Keratinocyte (primary cell): ENCODE measurements at regions not wholly inside any gene's neighbourhood (a gene's known extent, or its start where the extent isn't known, plus 50 kb on each side); places are given as distances from the start of the nearest gene placed in this dataset.

Source experiments
- DNase-seq: peaks from one replicate; pipeline ENCODE4 v3.0.0-alpha.2; 2011; ENCODE audit warnings: low read depth, missing footprints, low spot score
- FAIRE-seq: peaks from 2 replicates; lab custom pipeline; 2011; peaks lifted over from hg19 to GRCh38; lab: Jason Lieb, UNC
- H2AFZ ChIP-seq: 2 replicates; pipeline ENCODE4 v1.6.0; 2012; ENCODE audit warnings: low read length, control low read depth, inconsistent platforms; ENCODE audit not compliant: control insufficient read depth
- H3K27ac ChIP-seq: 2 replicates; pipeline ENCODE4 v1.5.1; 2011; ENCODE audit warnings: low read length; ENCODE audit not compliant: control insufficient read depth, insufficient read depth
- H3K27me3 ChIP-seq: 3 replicates; pipeline ENCODE4 v1.6.0; 2011; ENCODE audit warnings: low read length; ENCODE audit not compliant: control insufficient read depth, insufficient read depth; ENCODE audit errors: extremely low read depth
- H3K36me3 ChIP-seq, 2 experiments: 2 replicates in 1 of 2; 3 replicates in 1 of 2; pipeline ENCODE4 v1.5.1; 2011; ENCODE audit warnings: low read length in 2 of 2, mild to moderate bottlenecking in 1 of 2; ENCODE audit not compliant: control insufficient read depth in 2 of 2, insufficient read depth in 2 of 2; ENCODE audit errors: extremely low read depth in 1 of 2
- H3K4me1 ChIP-seq: 3 replicates; pipeline ENCODE4 v1.5.1; 2011; ENCODE audit warnings: low read length; ENCODE audit not compliant: control insufficient read depth, insufficient read depth; ENCODE audit errors: extremely low read depth
- H3K4me2 ChIP-seq: 3 replicates; pipeline ENCODE4 v1.6.0; 2011; ENCODE audit warnings: low read depth, low read length; ENCODE audit not compliant: control insufficient read depth, insufficient read depth; ENCODE audit errors: extremely low read depth
- H3K4me3 ChIP-seq, 3 experiments: fragments of 200-600 bp in 1 of 3; sonication (generic) in 1 of 3; 2 replicates in 2 of 3; 3 replicates in 1 of 3; pipeline ENCODE4 v1.5.1; 2011 to 2016; ENCODE audit warnings: low read length in 3 of 3, mild to moderate bottlenecking in 3 of 3, control low read depth in 2 of 3, inconsistent platforms in 1 of 3, low read depth in 1 of 3, mixed read lengths in 1 of 3, mixed run types in 1 of 3, moderate library complexity in 1 of 3; ENCODE audit not compliant: control insufficient read depth in 2 of 3, insufficient read depth in 2 of 3; ENCODE audit errors: extremely low read depth in 1 of 3
- H3K79me2 ChIP-seq: 2 replicates; pipeline ENCODE4 v1.6.0; 2012; ENCODE audit warnings: low read length; ENCODE audit not compliant: control insufficient read depth, insufficient read depth
- H3K9ac ChIP-seq: 3 replicates; pipeline ENCODE4 v1.6.0; 2011; ENCODE audit warnings: low read length; ENCODE audit not compliant: control insufficient read depth, insufficient read depth; ENCODE audit errors: extremely low read depth
- H3K9me1 ChIP-seq: 3 replicates; pipeline ENCODE4 v1.6.0; 2011; ENCODE audit warnings: low read length; ENCODE audit not compliant: control insufficient read depth, insufficient read depth; ENCODE audit errors: extremely low read depth
- H3K9me3 ChIP-seq: 2 replicates; pipeline ENCODE4 v1.5.1; 2012; ENCODE audit warnings: low read depth, low read length; ENCODE audit not compliant: control insufficient read depth
- H4K20me1 ChIP-seq: 3 replicates; pipeline ENCODE4 v1.6.0; 2011; ENCODE audit warnings: low read length; ENCODE audit not compliant: control insufficient read depth, insufficient read depth; ENCODE audit errors: extremely low read depth
- EZH2 ChIP-seq: IDR thresholded peaks from one replicate; pipeline ENCODE4 v1.6.1; 2012; ENCODE audit warnings: inconsistent platforms, mild to moderate bottlenecking, low read length, moderate library complexity
- dilution Hi-C: fragments of 300-500 bp; cut with MboI; formaldehyde crosslinking; loops from one replicate; pipeline ENCODE4 v1.7.0; 2020; ENCODE audit warnings: low sequenced_read_pairs; ENCODE audit not compliant: extremely low pct_ligation_motif_present
- TF ChIP-seq, protein P1 (sequence below), 3 experiments: IDR thresholded peaks in 1 of 3; conservative IDR thresholded peaks in 1 of 3; optimal IDR thresholded peaks in 1 of 3; 2 replicates in 2 of 3; 3 replicates in 1 of 3; pipeline versions ENCODE3 to v1.5.1; 2011; ENCODE audit warnings: low read length in 3 of 3, mild to moderate bottlenecking in 3 of 3, moderate library complexity in 2 of 3, control low read depth in 1 of 3, inconsistent platforms in 1 of 3; ENCODE audit not compliant: insufficient read depth in 2 of 3; ENCODE audit errors: extremely low read depth in 1 of 3

DNA sequence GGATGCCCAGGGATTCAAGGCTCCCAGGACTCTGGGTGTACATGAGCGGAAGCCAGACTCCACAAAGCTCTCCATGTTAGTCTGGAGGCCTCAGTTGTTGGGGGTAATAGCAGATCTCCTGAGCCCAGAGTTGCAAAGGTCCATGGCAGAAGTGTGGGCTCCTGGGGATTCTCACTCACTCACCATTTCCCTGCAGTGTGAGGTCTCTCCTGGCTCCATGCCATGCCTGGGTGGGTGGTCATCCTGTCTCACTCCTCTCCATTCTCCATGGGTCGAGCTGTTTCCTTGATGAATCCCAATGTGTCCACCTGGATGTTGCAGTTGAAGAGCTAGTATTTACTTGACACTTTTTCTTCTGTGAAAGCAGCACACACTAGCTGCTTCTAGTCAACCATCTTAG lies 156.8 kb upstream of the LRRC7 start:
- Histone ChIP-seq H3K9ac (no peak overlapping the region), H3K79me2 (no peaks in the 10 kb centered on the region), H3K4me2 (no peak overlapping the region), H3K27ac (no peak overlapping the region), H2AFZ (no peak overlapping the region), H3K4me1 (no peaks in the 10 kb centered on the region), H3K9me3 (no peaks in the 10 kb centered on the region), H3K4me3 (no peak overlapping the region), H3K36me3 (no peaks in the 10 kb centered on the region), H3K9me1 (no peaks in the 10 kb centered on the region), H4K20me1 (no peaks in the 10 kb centered on the region), H3K27me3 (no peaks in the 10 kb centered on the region)
- no peak for DNase-seq
- dilution Hi-C loops, result no loop called here
- TF ChIP-seq, protein P1, sequence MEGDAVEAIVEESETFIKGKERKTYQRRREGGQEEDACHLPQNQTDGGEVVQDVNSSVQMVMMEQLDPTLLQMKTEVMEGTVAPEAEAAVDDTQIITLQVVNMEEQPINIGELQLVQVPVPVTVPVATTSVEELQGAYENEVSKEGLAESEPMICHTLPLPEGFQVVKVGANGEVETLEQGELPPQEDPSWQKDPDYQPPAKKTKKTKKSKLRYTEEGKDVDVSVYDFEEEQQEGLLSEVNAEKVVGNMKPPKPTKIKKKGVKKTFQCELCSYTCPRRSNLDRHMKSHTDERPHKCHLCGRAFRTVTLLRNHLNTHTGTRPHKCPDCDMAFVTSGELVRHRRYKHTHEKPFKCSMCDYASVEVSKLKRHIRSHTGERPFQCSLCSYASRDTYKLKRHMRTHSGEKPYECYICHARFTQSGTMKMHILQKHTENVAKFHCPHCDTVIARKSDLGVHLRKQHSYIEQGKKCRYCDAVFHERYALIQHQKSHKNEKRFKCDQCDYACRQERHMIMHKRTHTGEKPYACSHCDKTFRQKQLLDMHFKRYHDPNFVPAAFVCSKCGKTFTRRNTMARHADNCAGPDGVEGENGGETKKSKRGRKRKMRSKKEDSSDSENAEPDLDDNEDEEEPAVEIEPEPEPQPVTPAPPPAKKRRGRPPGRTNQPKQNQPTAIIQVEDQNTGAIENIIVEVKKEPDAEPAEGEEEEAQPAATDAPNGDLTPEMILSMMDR (optimal IDR thresholded peaks at IDR 0.05 in 1 of 3, IDR thresholded peaks at IDR 0.05 in 1 of 3, conservative IDR thresholded peaks at IDR 0.05 in 1 of 3; ENCODE audit: extremely low read depth in 1 of 3, insufficient read depth in 2 of 3, low read length in 3 of 3), result no peak
- TF ChIP-seq EZH2, result no peak
- no peak for FAIRE-seq

DNA sequence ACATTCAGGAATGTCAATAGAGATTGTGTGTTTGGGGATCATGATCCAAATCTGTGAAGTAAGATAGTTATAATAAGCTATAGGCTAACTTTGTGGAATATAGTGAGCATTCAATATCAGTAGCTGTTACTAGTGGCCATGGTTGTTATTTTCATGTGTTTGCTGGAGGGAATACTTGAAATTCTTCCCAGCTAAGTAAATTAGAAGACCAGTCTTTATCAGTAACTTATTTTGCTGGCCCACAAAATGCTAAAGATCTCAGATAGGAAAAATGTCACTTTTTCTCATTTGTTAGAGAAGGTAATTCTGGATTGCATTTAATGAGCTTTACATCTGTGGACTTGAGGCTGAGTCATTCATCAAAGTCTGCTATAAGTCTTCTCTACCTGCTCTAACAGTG lies 156.1 kb upstream of the LRRC7 start:
- no peaks in the 10 kb centered on the region for H3K4me1 ChIP-seq
- H3K36me3 ChIP-seq, result no peaks in the 10 kb centered on the region
- no peak overlapping the region for H2AFZ ChIP-seq
- H3K9me1 ChIP-seq, result no peaks in the 10 kb centered on the region
- no peaks in the 10 kb centered on the region for H3K27me3 ChIP-seq
- no peaks in the 10 kb centered on the region for H4K20me1 ChIP-seq
- H3K27ac ChIP-seq, result no peak overlapping the region
- H3K9me3 ChIP-seq, result no peaks in the 10 kb centered on the region
- no peak overlapping the region for H3K4me2 ChIP-seq
- no peak overlapping the region for H3K4me3 ChIP-seq
- no peak for DNase-seq
- no peak for FAIRE-seq
- H3K9ac ChIP-seq, result no peak overlapping the region
- H3K79me2 ChIP-seq, result no peaks in the 10 kb centered on the region
- dilution Hi-C loops, result no loop called here
- no peak for TF ChIP-seq EZH2

DNA sequence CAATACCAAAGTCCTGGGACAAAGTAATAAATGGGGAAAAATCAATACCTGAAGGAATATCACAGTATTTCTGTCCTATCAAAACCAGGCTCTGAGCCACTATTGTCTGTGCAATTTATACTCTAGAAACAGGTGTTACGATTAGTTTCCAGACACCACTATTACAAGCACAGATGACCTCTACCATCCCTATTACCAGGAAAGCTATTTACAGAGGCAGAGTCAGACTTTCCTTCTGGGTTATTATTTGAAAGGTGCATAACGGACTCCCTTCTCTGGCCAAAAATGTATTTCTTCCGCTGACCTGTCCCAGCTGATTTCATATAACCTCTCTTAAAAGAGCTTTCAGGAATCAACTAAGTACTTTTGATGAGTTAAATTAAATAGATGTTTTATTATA lies 154.6 kb upstream of the LRRC7 start:
- Histone ChIP-seq H3K36me3 (no peaks in the 10 kb centered on the region), H3K9ac (no peak overlapping the region), H3K27ac (no peak overlapping the region), H3K9me1 (no peaks in the 10 kb centered on the region), H4K20me1 (no peaks in the 10 kb centered on the region), H3K4me3 (no peak overlapping the region), H3K9me3 (no peaks in the 10 kb centered on the region), H3K4me2 (no peak overlapping the region), H2AFZ (no peak overlapping the region), H3K4me1 (no peaks in the 10 kb centered on the region), H3K79me2 (no peaks in the 10 kb centered on the region), H3K27me3 (no peaks in the 10 kb centered on the region)
- no peak for FAIRE-seq
- DNase-seq, result no peak
- dilution Hi-C loops, result no loop called here
- TF ChIP-seq, protein P1 (optimal IDR thresholded peaks at IDR 0.05 in 1 of 3, IDR thresholded peaks at IDR 0.05 in 1 of 3, conservative IDR thresholded peaks at IDR 0.05 in 1 of 3; ENCODE audit: extremely low read depth in 1 of 3, insufficient read depth in 2 of 3, low read length in 3 of 3), result no peak
- TF ChIP-seq EZH2, result no peak
